Thymus (tissue), 11 donors: ENCODE measurements at regions not wholly inside any gene's neighbourhood (a gene's known extent, or its start where the extent isn't known, plus 50 kb on each side); places are given as distances from the start of the nearest gene placed in this dataset.

Experiments
- DNase-seq, 9 donors: peaks; one replicate each; pipeline ENCODE4 v3.0.0-alpha.2; 2013; ENCODE audit warnings: low spot score in 9 of 9, low read depth in 6 of 9, missing footprints in 1 of 9
- H3K27ac ChIP-seq, 2 donors: one replicate each; pipeline ENCODE4 v1.5.1; 2013; ENCODE audit warnings: control low read depth in 1 of 2, low read depth in 1 of 2, low read length in 1 of 2, mild to moderate bottlenecking in 1 of 2, moderate library complexity in 1 of 2
- H3K27me3 ChIP-seq, 2 donors: one replicate each; pipeline ENCODE4 v1.5.1; 2013; ENCODE audit warnings: low read length in 1 of 2; ENCODE audit not compliant: control insufficient read depth in 2 of 2, insufficient read depth in 1 of 2
- H3K36me3 ChIP-seq, 2 donors: one replicate each; pipeline ENCODE4 v1.5.1; 2013; ENCODE audit warnings: low read length in 1 of 2, mild to moderate bottlenecking in 1 of 2, moderate library complexity in 1 of 2; ENCODE audit not compliant: control insufficient read depth in 2 of 2, insufficient read depth in 2 of 2
- H3K4me1 ChIP-seq, 2 donors: one replicate each; pipeline ENCODE4 v1.5.1; 2013; ENCODE audit warnings: low read length in 2 of 2; ENCODE audit not compliant: control insufficient read depth in 2 of 2, insufficient read depth in 2 of 2
- H3K4me3 ChIP-seq, 2 donors: one replicate each; pipeline ENCODE4 v1.5.1; 2013; ENCODE audit warnings: low read length in 2 of 2, control low read depth in 1 of 2, mild to moderate bottlenecking in 1 of 2
- H3K9me3 ChIP-seq, 2 donors: one replicate each; pipeline ENCODE4 v1.5.1; 2013; ENCODE audit warnings: low read length in 1 of 2, mild to moderate bottlenecking in 1 of 2; ENCODE audit not compliant: control insufficient read depth in 2 of 2, insufficient read depth in 1 of 2
- WGBS: extraction: QIAGEN DNeasy Blood & Tissue Kit; methylation state at CpG from one replicate; pipeline ENCODE4 v1.1.7; 2013; 5-methylcytosine and 5-hydroxymethylcytosine counted together
- donor health status: healthy.

DNA sequence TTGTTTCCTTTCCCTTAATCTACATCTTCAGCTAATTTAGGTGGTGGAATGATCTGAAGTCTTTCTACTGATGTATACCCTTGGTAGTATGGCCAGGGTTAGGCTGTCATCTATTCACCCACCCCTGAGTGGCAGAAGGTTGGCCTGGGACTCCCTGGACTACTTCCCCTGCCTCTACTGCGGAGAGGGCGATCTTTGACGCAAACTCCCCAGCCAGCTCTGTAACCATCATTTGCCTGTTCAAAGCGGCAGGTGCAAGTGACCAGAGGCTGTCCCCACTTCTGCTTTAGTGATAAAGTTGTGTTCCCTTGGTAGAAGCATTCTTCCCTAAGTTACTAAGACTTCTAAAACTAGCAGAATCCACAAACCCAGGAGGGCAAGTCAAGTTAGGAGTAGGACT lies 70.8 kb upstream of the UNC5B start:
- WGBS = 98% methylated on average over 4 of the region's 4 CpGs
- Histone ChIP-seq H3K4me3 (no peak overlapping the region), H3K36me3 (no peaks in the 10 kb centered on the region), H3K9me3 (no peaks in the 10 kb centered on the region), H3K27ac (no peak overlapping the region), H3K4me1 (no peaks in the 10 kb centered on the region), H3K27me3 (no peaks in the 10 kb centered on the region)
- no peak for DNase-seq

- H3K4me1 ChIP-seq = no peaks in the 10 kb centered on the region
These were observed 69.2 kb upstream of the UNC5B start for GRCh38 chr10:71143170-71143569.

DNA sequence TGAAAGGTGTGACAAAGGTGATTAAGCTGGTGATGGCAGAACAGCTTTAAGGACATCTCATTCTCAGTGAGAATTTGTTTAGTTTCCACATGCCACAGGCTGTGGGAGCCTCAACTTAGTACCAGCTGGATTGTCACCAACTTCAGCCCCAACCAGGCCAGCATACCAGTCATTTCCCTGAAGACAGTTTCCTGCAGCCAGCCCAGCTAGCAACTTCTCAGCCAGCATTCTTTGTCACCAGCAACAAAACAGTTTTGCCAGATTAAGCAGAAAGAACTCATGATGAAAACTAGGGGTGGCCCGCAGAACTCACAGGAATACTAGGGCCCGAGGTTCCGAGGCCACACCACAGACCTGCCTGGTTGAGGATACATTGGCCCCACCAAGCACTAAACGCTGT lies 68.8 kb upstream of the UNC5B start:
- H3K4me3 ChIP-seq = no peak overlapping the region
- H3K4me1 ChIP-seq = no peaks in the 10 kb centered on the region
- no peaks in the 10 kb centered on the region for H3K36me3 ChIP-seq
- H3K27me3 ChIP-seq = no peaks in the 10 kb centered on the region
- no peak for DNase-seq
- 98% methylated on average over 4 of the region's 4 CpGs for WGBS
- H3K27ac ChIP-seq = no peak overlapping the region
- H3K9me3 ChIP-seq = no peaks in the 10 kb centered on the region

More at GRCh38 chr10:71143170-71143569, 69.2 kb upstream of the UNC5B start:
- no peak overlapping the region for H3K4me3 ChIP-seq
- DNase-seq = no peak
- WGBS = 89% methylated on average over 5 of the region's 5 CpGs
- no peak overlapping the region for H3K27ac ChIP-seq
- H3K9me3 ChIP-seq = no peaks in the 10 kb centered on the region
- H3K27me3 ChIP-seq = no peaks in the 10 kb centered on the region
- no peaks in the 10 kb centered on the region for H3K36me3 ChIP-seq

DNA sequence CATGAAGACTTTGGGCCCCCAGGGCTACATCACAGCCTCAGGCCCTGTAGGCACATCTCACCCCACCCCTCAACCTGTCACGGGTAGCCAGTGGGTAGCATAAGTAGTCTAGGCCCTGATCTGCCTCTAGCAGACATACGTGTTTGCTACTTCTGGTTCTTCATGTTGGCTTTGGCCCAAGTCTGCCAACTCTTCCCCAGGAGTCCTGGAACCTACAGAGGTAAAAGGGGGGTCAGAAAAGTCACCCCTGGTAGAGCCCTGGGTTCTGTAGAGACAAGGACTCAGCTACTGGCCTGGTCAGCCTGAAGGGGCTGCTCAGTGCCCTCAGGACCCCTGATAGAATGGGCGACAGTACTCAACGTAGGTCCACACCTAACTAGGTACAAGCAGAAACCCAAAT lies 67.5 kb upstream of the UNC5B start:
- Histone ChIP-seq H3K27me3 (no peaks in the 10 kb centered on the region), H3K4me3 (no peak overlapping the region), H3K4me1 (no peaks in the 10 kb centered on the region), H3K36me3 (no peaks in the 10 kb centered on the region), H3K27ac (no peak overlapping the region), H3K9me3 (no peaks in the 10 kb centered on the region)
- DNase-seq = no peak
- 97% methylated on average over 4 of the region's 4 CpGs for WGBS

DNA sequence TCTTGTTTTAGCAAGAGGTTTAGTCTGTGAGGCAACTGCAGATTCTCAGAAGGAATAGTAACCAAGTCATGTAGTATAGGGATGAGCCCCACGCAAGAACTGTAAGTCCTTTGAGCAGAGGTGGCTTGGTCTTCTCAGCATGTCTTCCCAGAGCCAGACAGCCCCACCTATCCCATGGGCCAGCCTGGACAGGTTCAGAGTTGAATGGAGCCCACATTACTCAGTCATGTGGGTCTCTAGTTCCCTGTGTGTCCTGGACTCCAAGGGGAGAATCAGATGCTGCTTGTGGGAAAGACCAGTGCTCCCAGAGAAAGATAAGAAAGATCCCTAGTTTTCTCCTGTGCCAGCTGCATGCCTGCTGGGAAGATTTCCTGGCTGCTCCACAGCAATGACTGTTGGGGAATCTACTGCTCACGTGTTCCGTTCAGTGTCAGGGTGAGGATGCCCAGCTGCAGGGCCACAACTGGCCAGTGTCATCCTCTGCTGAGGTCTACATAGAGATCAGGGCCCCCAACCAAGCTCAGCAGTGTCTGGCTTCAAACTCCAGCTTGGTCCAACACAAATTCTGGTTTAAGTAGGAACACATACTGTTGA lies 66.9 kb upstream of the UNC5B start:
- H3K9me3 ChIP-seq = no peaks in the 10 kb centered on the region
- no peak overlapping the region for H3K27ac ChIP-seq
- WGBS = 97% methylated on average over 3 of the region's 3 CpGs
- H3K4me3 ChIP-seq = no peak overlapping the region
- no peaks in the 10 kb centered on the region for H3K4me1 ChIP-seq
- H3K36me3 ChIP-seq = no peaks in the 10 kb centered on the region
- H3K27me3 ChIP-seq = no peaks in the 10 kb centered on the region
- no peak for DNase-seq

GRCh38 chr10:71150796-71151195 lies 61.6 kb upstream of the UNC5B start:
- no peak for DNase-seq
- Histone ChIP-seq H3K36me3 (no peaks in the 10 kb centered on the region), H3K27me3 (no peaks in the 10 kb centered on the region), H3K9me3 (no peaks in the 10 kb centered on the region), H3K4me3 (no peak overlapping the region), H3K4me1 (no peaks in the 10 kb centered on the region), H3K27ac (no peak overlapping the region)
- 98% methylated on average over 2 of the region's 2 CpGs for WGBS

- no peaks in the 10 kb centered on the region for H3K36me3 ChIP-seq
- H3K27me3 ChIP-seq = no peaks in the 10 kb centered on the region
- H3K4me3 ChIP-seq = no peak overlapping the region
- no peaks in the 10 kb centered on the region for H3K9me3 ChIP-seq
- WGBS = 91% methylated on average over 2 of the region's 2 CpGs
- H3K27ac ChIP-seq = no peak overlapping the region
- no peak for DNase-seq
- H3K4me1 ChIP-seq = no peaks in the 10 kb centered on the region
These were observed 60.3 kb upstream of the UNC5B start for GRCh38 chr10:71152043-71152442.

- Histone ChIP-seq H3K27me3 (no peaks in the 10 kb centered on the region), H3K36me3 (no peaks in the 10 kb centered on the region)
These were observed 55.9 kb upstream of the UNC5B start for GRCh38 chr10:71156436-71156835.

GRCh38 chr10:71157435-71157834 lies 54.9 kb upstream of the UNC5B start:
- no peak for DNase-seq
- no peaks in the 10 kb centered on the region for H3K9me3 ChIP-seq
- WGBS = 94% methylated on average over 1 of the region's 1 CpG

More at GRCh38 chr10:71156436-71156835, 55.9 kb upstream of the UNC5B start:
- Histone ChIP-seq H3K4me1 (no peaks in the 10 kb centered on the region), H3K27ac (no peak overlapping the region), H3K4me3 (no peak overlapping the region), H3K9me3 (no peaks in the 10 kb centered on the region)
- 92% methylated on average over 2 of the region's 2 CpGs for WGBS
- DNase-seq = no peak

DNA sequence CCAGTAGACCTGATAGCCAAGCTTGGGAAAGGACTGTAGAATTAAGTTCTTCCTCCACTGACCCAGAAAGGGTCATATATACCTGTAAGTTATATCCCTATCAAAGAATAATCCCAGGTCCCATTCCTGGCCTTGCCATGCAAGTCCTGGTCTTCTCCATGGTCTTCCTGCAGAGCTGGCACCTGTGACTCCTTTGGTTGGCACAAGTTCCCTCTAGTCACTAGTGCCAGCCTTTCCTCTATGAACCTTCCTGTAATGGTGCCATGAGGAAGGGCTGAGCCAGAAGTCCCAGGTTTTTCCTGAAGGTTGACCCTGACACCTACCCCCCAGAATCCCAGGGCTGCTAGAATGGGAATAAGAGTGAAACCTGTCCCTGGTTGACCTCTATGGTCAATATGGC lies 54.1 kb upstream of the UNC5B start:
- H3K27me3 ChIP-seq = no peaks in the 10 kb centered on the region
- H3K36me3 ChIP-seq = no peaks in the 10 kb centered on the region
- H3K4me1 ChIP-seq = no peaks in the 10 kb centered on the region
- no peak for DNase-seq
- H3K27ac ChIP-seq = no peak overlapping the region
- H3K9me3 ChIP-seq = no peaks in the 10 kb centered on the region
- no peak overlapping the region for H3K4me3 ChIP-seq

More at GRCh38 chr10:71157435-71157834, 54.9 kb upstream of the UNC5B start:
- no peaks in the 10 kb centered on the region for H3K36me3 ChIP-seq
- H3K4me3 ChIP-seq = no peak overlapping the region
- H3K4me1 ChIP-seq = no peaks in the 10 kb centered on the region
- H3K27ac ChIP-seq = no peak overlapping the region
- H3K27me3 ChIP-seq = no peaks in the 10 kb centered on the region
